K562 (cell line): ENCODE measurements at regions not wholly inside any gene's neighbourhood (a gene's known extent, or its start where the extent isn't known, plus 50 kb on each side); places are given as distances from the start of the nearest gene placed in this dataset.

Experiments used
- ATAC-seq: fragments of 200-7000 bp; cut with Tn5 transposase; 3 replicates; pipeline ENCODE4 v1.9.1; 2020; ENCODE audit warnings: moderate library complexity
- BruUV-seq: library from RNA; stranded (reverse); fragments of 400-500 nt; replicated peaks from 2 replicates; lab custom pipeline; 2021; lab: Mats Ljungman, UMichigan
- CTCF ChIA-PET: fragments of 300-600 bp; formaldehyde crosslinking; extraction: SDS; loops from one replicate; lab custom pipeline; 2021; ENCODE audit warnings: low intra/inter-chr PET ratio; lab: Yijun Ruan, JAX
- POLR2A ChIA-PET: fragments of 300-600, 350-650 bp; sonication (Branson Sonifier 250); formaldehyde crosslinking; extraction: SDS; loops from one replicate; lab custom pipeline; 2021; ENCODE audit warnings: antibody characterized with exemption, inconsistent platforms; lab: Yijun Ruan, JAX
- DNase-seq, 4 experiments: peaks; one replicate each; pipeline versions ENCODE4 v3.0.0 to v3.0.0-alpha.2; 2011 to 2018; ENCODE audit warnings: low spot score in 3 of 4, mixed read lengths in 3 of 4; ENCODE audit errors: extremely low read depth in 1 of 4
- FAIRE-seq: peaks from 2 replicates; lab custom pipeline; 2011; peaks lifted over from hg19 to GRCh38; lab: Jason Lieb, UNC
- H2AFZ ChIP-seq: 2 replicates; pipeline ENCODE4 v1.6.0; 2011; ENCODE audit warnings: low read depth, low read length, control low read depth, inconsistent platforms
- H3K27ac ChIP-seq: fragments of 200-600 bp; 3 replicates; pipeline ENCODE4 v1.8.0; 2011; ENCODE audit warnings: low read depth, mild to moderate bottlenecking, control low read depth, inconsistent platforms, low read length, moderate library complexity, mixed read lengths; ENCODE audit errors: extremely low read depth
- H3K27me3 ChIP-seq, 2 experiments: fragments of 300-600 bp in 1 of 2; 2 replicates in 1 of 2; 3 replicates in 1 of 2; pipeline versions ENCODE4 v1.6.0 to v1.8.0; 2011; ENCODE audit warnings: inconsistent platforms in 2 of 2, low read length in 2 of 2, mild to moderate bottlenecking in 1 of 2, mixed read lengths in 1 of 2, moderate library complexity in 1 of 2; ENCODE audit not compliant: control insufficient read depth in 2 of 2, insufficient read depth in 2 of 2
- H3K36me3 ChIP-seq: fragments of 300-600 bp; 3 replicates; pipeline ENCODE4 v1.8.0; 2011; ENCODE audit warnings: mild to moderate bottlenecking, low read length, inconsistent platforms; ENCODE audit not compliant: control insufficient read depth, insufficient read depth
- H3K4me1 ChIP-seq, 2 experiments: fragments of 200-600 bp in 1 of 2; replicated peaks in 1 of 2; 2 replicates in 1 of 2; 3 replicates in 1 of 2; pipeline versions ENCODE4 v1.5.1 to v1.8.0; 2011; ENCODE audit warnings: inconsistent platforms in 2 of 2, low read length in 2 of 2, mild to moderate bottlenecking in 1 of 2, mixed read lengths in 1 of 2, moderate library complexity in 1 of 2; ENCODE audit not compliant: control insufficient read depth in 2 of 2, insufficient read depth in 2 of 2
- H3K4me2 ChIP-seq: 2 replicates; pipeline ENCODE4 v1.6.1; 2011; ENCODE audit warnings: low read length, control low read depth, inconsistent platforms, mixed read lengths; ENCODE audit not compliant: insufficient read depth
- H3K4me3 ChIP-seq: fragments of 200-600 bp; sonication (generic), shearing (Covaris generic); 2 replicates; pipeline ENCODE4 v1.5.1; 2016; ENCODE audit warnings: control low read depth, inconsistent platforms
- H3K79me2 ChIP-seq: fragments of 200-600 bp; 3 replicates; pipeline ENCODE4 v1.8.0; 2011; ENCODE audit warnings: low read length, inconsistent platforms; ENCODE audit not compliant: control insufficient read depth, insufficient read depth
- H3K9ac ChIP-seq, 2 experiments: 2 replicates each; pipeline versions ENCODE4 v1.6.0 to v1.6.1; 2011; ENCODE audit warnings: low read depth in 2 of 2, low read length in 2 of 2, control low read depth in 1 of 2, inconsistent platforms in 1 of 2, mild to moderate bottlenecking in 1 of 2, mixed read lengths in 1 of 2; ENCODE audit not compliant: insufficient read depth in 1 of 2
- H3K9me1 ChIP-seq: one replicate; pipeline ENCODE4 v1.6.0; 2011; ENCODE audit warnings: inconsistent platforms, mild to moderate bottlenecking, low read length, moderate library complexity; ENCODE audit not compliant: control insufficient read depth, insufficient read depth
- H3K9me3 ChIP-seq: replicated peaks from 2 replicates; pipeline ENCODE4 v1.5.1; 2011; ENCODE audit warnings: low read depth, low read length, inconsistent platforms; ENCODE audit not compliant: control insufficient read depth, insufficient read depth
- H4K20me1 ChIP-seq: replicated peaks from 2 replicates; pipeline ENCODE4 v1.6.1; 2011; ENCODE audit warnings: low read length, inconsistent platforms, mixed read lengths; ENCODE audit not compliant: control insufficient read depth, insufficient read depth
- MEF2D ChIP-seq: conservative IDR thresholded peaks from 2 replicates; pipeline ENCODE4 v1.6.1; 2016; ENCODE audit warnings: low read depth, missing genetic modification characterization, missing compliant biosample characterization
- NCOA4 ChIP-seq: fragments of 450-650 bp; IDR thresholded peaks from 2 replicates; pipeline ENCODE4 v1.6.1; 2018; ENCODE audit warnings: mild to moderate bottlenecking; ENCODE audit not compliant: partially characterized antibody
- PHF20 ChIP-seq: fragments of 450-650 bp; IDR thresholded peaks from 2 replicates; pipeline ENCODE4 v1.6.1; 2018; ENCODE audit not compliant: partially characterized antibody
- PHF8 ChIP-seq: fragments of 200-600 bp; sonication (generic); IDR thresholded peaks from 2 replicates; pipeline ENCODE4 v1.6.1; 2012; ENCODE audit warnings: mixed run types, mild to moderate bottlenecking, inconsistent platforms, low read length, moderate library complexity, borderline replicate concordance
- RFX7 ChIP-seq: fragments of 250-450 bp; sonication (Bioruptor Pico); IDR thresholded peaks from 2 replicates; pipeline ENCODE4 v1.5.1; 2021; ENCODE audit warnings: mild to moderate bottlenecking
- SMAD3 ChIP-seq: fragments of 450-650 bp; formaldehyde crosslinking; conservative IDR thresholded peaks from 2 replicates; pipeline ENCODE4 v1.4.0; 2020; ENCODE audit warnings: mild to moderate bottlenecking
- ZNF239 ChIP-seq: fragments of 250-450 bp; sonication (Bioruptor Pico); IDR thresholded peaks from 2 replicates; pipeline ENCODE4 v1.4.0; 2020; ENCODE audit warnings: mild to moderate bottlenecking
- WGBS: fragments of 100-300 bp; shearing (Covaris generic); methylation state at CpG from one replicate; pipeline ENCODE4 v1.1.6; 2016; ENCODE audit warnings: low coverage, mixed read lengths; ENCODE audit not compliant: insufficient coverage; ENCODE audit errors: missing lambda C conversion rate; 5-methylcytosine and 5-hydroxymethylcytosine counted together
- in situ Hi-C: fragments of 300-500 bp; cut with MboI; formaldehyde crosslinking; loops from 4 replicates; pipeline ENCODE4 v1.15.0; 2018; ENCODE audit warnings: inconsistent platforms, mixed read lengths
- intact Hi-C: fragments of 100-400 bp; cut with micrococcal nuclease; formaldehyde crosslinking; loops from 2 replicates; pipeline ENCODE4 v1.14.2; 2022
- TF ChIP-seq, protein P1 (sequence below): fragments of 250-450 bp; sonication (Bioruptor Pico); IDR thresholded peaks from 2 replicates; pipeline ENCODE4 v1.8.0; 2022; ENCODE audit warnings: moderate library complexity, mild to moderate bottlenecking, inconsistent platforms
- TF ChIP-seq, protein P2 (sequence below): fragments of 450-650 bp; formaldehyde crosslinking; IDR thresholded peaks from 2 replicates; pipeline ENCODE4 v1.4.0; 2022; ENCODE audit warnings: mild to moderate bottlenecking, moderate library complexity

DNA sequence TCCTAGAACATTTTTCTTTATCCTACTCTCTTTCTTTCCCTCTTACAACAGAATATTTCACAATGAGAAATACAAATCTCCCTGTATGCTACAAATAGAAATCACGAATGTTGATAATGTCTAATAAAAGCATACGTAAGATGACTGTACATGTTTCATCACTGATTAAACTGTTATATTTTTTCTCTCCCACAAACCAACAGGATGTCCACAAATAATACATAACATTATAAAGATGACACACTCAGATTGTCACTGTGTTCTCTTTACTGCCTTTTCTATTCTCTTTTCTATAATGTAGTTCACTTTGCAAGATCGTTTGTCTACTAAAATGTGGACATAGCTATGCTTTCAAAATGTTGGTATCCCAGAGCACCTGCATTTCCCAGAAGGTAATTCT, 90.7 kb upstream of the PARP8 start:
- 2% methylated on average over 3 of the region's 3 CpGs for WGBS
- H3K4me1 ChIP-seq = no peaks in the 10 kb centered on the region
- H3K4me2 ChIP-seq = no peak overlapping the region
- CTCF ChIA-PET = no interaction called here
- no peaks in the 10 kb centered on the region for H3K27me3 ChIP-seq
- TF ChIP-seq PHF20 (no peak), NCOA4 (no peak), PHF8 (no peak), RFX7 (no peak), SMAD3 (CRISPR knock-in tag) (no peak), ZNF239 (CRISPR knock-in tag) (no peak), MEF2D (no peak)
- TF ChIP-seq, protein P1, sequence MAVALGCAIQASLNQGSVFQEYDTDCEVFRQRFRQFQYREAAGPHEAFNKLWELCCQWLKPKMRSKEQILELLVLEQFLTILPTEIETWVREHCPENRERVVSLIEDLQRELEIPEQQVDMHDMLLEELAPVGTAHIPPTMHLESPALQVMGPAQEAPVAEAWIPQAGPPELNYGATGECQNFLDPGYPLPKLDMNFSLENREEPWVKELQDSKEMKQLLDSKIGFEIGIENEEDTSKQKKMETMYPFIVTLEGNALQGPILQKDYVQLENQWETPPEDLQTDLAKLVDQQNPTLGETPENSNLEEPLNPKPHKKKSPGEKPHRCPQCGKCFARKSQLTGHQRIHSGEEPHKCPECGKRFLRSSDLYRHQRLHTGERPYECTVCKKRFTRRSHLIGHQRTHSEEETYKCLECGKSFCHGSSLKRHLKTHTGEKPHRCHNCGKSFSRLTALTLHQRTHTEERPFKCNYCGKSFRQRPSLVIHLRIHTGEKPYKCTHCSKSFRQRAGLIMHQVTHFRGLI (CRISPR knock-in tag) = no peak
- TF ChIP-seq, protein P2, sequence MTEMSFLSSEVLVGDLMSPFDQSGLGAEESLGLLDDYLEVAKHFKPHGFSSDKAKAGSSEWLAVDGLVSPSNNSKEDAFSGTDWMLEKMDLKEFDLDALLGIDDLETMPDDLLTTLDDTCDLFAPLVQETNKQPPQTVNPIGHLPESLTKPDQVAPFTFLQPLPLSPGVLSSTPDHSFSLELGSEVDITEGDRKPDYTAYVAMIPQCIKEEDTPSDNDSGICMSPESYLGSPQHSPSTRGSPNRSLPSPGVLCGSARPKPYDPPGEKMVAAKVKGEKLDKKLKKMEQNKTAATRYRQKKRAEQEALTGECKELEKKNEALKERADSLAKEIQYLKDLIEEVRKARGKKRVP = no peak
- TF ChIP-seq, all 486 proteins: peak for 0
- POLR2A ChIA-PET = no interaction called here
- Histone ChIP-seq H3K27ac (no peak overlapping the region), H3K79me2 (no peaks in the 10 kb centered on the region), H2AFZ (no peak overlapping the region), H3K9me1 (no peaks in the 10 kb centered on the region), H3K9me3 (peaks cover 1% of the 10 kb centered on the region; the same call in 1 of the 2 replicates), H3K4me3 (no peak overlapping the region), H3K36me3 (no peaks in the 10 kb centered on the region), H4K20me1 (no peaks in the 10 kb centered on the region), H3K9ac (no peak overlapping the region)
- intact Hi-C loops (no loop called here), in situ Hi-C loops (no loop called here)
- no peak for ATAC-seq
- no peak for FAIRE-seq
- no peak for DNase-seq
- no TSS peak for BruUV-seq
